MM.1S (cell line): ENCODE measurements at regions not wholly inside any gene's neighbourhood (a gene's known extent, or its start where the extent isn't known, plus 50 kb on each side); places are given as distances from the start of the nearest gene placed in this dataset.

Experiments
- DNase-seq: peaks from one replicate; pipeline ENCODE4 v3.0.0-alpha.2; 2015
- H2AFZ ChIP-seq: fragments of 300-600 bp; sonication (generic); 2 replicates; pipeline ENCODE4 v1.6.0; 2016; ENCODE audit warnings: antibody characterized with exemption, low read length
- H3F3A ChIP-seq: fragments of 300-600 bp; sonication (generic); 2 replicates; pipeline ENCODE4 v1.6.1; 2016; ENCODE audit warnings: mild to moderate bottlenecking, antibody characterized with exemption, low read length, moderate library complexity, mixed read lengths; ENCODE audit not compliant: insufficient read depth
- H3K27ac ChIP-seq: fragments of 300-600 bp; sonication (generic); 2 replicates; pipeline ENCODE4 v1.5.1; 2016; ENCODE audit warnings: mild to moderate bottlenecking, low read length
- H3K27me3 ChIP-seq: fragments of 300-600 bp; sonication (generic); replicated peaks from 2 replicates; pipeline ENCODE4 v1.6.0; 2016; ENCODE audit warnings: low read length; ENCODE audit not compliant: insufficient read depth
- H3K36me3 ChIP-seq: fragments of 300-600 bp; sonication (generic); replicated peaks from 2 replicates; pipeline ENCODE4 v1.6.1; 2016; ENCODE audit warnings: mild to moderate bottlenecking, low read length, mixed read lengths; ENCODE audit not compliant: insufficient read depth
- H3K4me1 ChIP-seq: fragments of 300-600 bp; sonication (generic); 2 replicates; pipeline ENCODE4 v1.6.1; 2016; ENCODE audit warnings: low read length, mixed read lengths
- H3K4me2 ChIP-seq: fragments of 300-600 bp; sonication (generic); 2 replicates; pipeline ENCODE4 v1.6.0; 2016; ENCODE audit warnings: low read depth, low read length
- H3K4me3 ChIP-seq: fragments of 300-600 bp; sonication (generic); 2 replicates; pipeline ENCODE4 v1.5.1; 2016; ENCODE audit warnings: low read length, mixed read lengths
- H3K79me2 ChIP-seq: fragments of 300-600 bp; sonication (generic); 2 replicates; pipeline ENCODE4 v1.6.1; 2016; ENCODE audit warnings: mixed run types, low read length, mixed read lengths
- H3K9ac ChIP-seq: fragments of 300-600 bp; sonication (generic); 2 replicates; pipeline ENCODE4 v1.6.1; 2016; ENCODE audit warnings: low read length, mixed read lengths
- H3K9me2 ChIP-seq: fragments of 300-600 bp; sonication (generic); replicated peaks from 2 replicates; pipeline ENCODE4 v1.6.1; 2016; ENCODE audit warnings: mild to moderate bottlenecking, low read length, mixed read lengths; ENCODE audit not compliant: insufficient read depth
- H3K9me3 ChIP-seq: fragments of 300-600 bp; sonication (generic); replicated peaks from 2 replicates; pipeline ENCODE4 v1.6.1; 2016; ENCODE audit warnings: mild to moderate bottlenecking, low read length, mixed read lengths; ENCODE audit not compliant: insufficient read depth
- H4K20me1 ChIP-seq: fragments of 300-600 bp; sonication (generic); 2 replicates; pipeline ENCODE4 v1.6.1; 2016; ENCODE audit warnings: mild to moderate bottlenecking, low read length, moderate library complexity, mixed read lengths; ENCODE audit not compliant: insufficient read depth
- EZH2 ChIP-seq: fragments of 300-600 bp; sonication (generic); optimal IDR thresholded peaks from 2 replicates; pipeline ENCODE3; 2017; ENCODE audit warnings: low read depth, mild to moderate bottlenecking, antibody characterized with exemption, low read length, mixed read lengths
- EZH2phosphoT487 ChIP-seq: fragments of 300-600 bp; sonication (generic); IDR thresholded peaks from 2 replicates; pipeline ENCODE4 v1.6.1; 2018; ENCODE audit warnings: antibody characterized with exemption, low read length
- TF ChIP-seq, protein P1 (sequence below): fragments of 300-600 bp; sonication (generic); IDR thresholded peaks from 2 replicates; pipeline ENCODE4 v1.5.1; 2016; ENCODE audit warnings: antibody characterized with exemption, low read length, mixed read lengths

DNA sequence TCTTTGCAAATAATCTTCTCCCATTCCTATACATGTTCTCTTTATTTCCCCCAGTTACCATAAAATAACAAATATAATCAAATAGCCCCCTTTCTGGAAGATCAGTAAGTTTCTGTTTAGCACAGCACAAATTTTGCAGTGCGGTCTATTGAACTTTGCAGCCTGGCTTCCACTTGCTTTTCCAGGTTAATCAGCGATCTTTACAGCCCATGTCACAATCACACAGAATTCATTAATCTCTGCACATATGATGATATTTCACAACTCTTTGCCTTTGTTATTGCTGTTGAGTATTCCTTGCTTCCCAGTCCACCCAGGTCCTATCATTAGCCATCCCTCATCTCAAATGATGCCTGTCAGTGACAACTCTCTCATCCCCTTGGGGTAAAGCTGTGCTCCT is 2358.0 kb downstream of the PCDH7 start:
- Histone ChIP-seq H3K4me3 (no peak overlapping the region), H3F3A (no peaks in the 10 kb centered on the region), H3K36me3 (no peaks in the 10 kb centered on the region), H3K79me2 (no peaks in the 10 kb centered on the region), H3K27me3 (no peaks in the 10 kb centered on the region), H3K4me2 (no peak overlapping the region), H4K20me1 (no peaks in the 10 kb centered on the region), H3K27ac (no peak overlapping the region), H3K9me2 (no peaks in the 10 kb centered on the region), H3K4me1 (no peaks in the 10 kb centered on the region), H3K9me3 (no peaks in the 10 kb centered on the region), H3K9ac (no peak overlapping the region), H2AFZ (no peak overlapping the region)
- DNase-seq = no peak
- TF ChIP-seq EZH2 = no peak
- TF ChIP-seq, protein P1, sequence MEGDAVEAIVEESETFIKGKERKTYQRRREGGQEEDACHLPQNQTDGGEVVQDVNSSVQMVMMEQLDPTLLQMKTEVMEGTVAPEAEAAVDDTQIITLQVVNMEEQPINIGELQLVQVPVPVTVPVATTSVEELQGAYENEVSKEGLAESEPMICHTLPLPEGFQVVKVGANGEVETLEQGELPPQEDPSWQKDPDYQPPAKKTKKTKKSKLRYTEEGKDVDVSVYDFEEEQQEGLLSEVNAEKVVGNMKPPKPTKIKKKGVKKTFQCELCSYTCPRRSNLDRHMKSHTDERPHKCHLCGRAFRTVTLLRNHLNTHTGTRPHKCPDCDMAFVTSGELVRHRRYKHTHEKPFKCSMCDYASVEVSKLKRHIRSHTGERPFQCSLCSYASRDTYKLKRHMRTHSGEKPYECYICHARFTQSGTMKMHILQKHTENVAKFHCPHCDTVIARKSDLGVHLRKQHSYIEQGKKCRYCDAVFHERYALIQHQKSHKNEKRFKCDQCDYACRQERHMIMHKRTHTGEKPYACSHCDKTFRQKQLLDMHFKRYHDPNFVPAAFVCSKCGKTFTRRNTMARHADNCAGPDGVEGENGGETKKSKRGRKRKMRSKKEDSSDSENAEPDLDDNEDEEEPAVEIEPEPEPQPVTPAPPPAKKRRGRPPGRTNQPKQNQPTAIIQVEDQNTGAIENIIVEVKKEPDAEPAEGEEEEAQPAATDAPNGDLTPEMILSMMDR = no peak
- TF ChIP-seq EZH2phosphoT487 = no peak

DNA sequence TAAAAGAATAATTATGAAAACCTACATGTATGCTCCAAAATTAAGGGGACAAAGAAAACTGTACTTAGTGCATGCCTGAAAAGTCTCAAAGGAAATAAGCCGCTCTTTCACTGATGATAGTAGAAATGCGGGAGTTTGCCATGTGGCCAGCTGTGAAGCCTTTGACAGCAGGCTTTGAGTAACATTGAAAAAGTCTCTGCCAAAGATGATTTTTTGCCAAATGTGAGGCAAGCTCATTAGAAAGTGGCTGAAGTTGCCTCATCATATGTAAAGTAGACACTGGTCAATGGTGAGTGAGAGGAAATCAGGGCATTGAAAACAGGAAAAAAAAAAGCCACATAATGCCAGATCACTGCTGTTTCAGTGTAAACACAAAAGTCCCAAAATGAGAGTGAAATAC is 2360.1 kb downstream of the PCDH7 start:
- no peaks in the 10 kb centered on the region for H3F3A ChIP-seq
- H3K4me2 ChIP-seq = no peak overlapping the region
- H2AFZ ChIP-seq = no peak overlapping the region
- no peaks in the 10 kb centered on the region for H3K9me3 ChIP-seq
- H3K9ac ChIP-seq = no peak overlapping the region
- H3K27me3 ChIP-seq = no peaks in the 10 kb centered on the region
- H3K4me1 ChIP-seq = no peaks in the 10 kb centered on the region
- no peaks in the 10 kb centered on the region for H4K20me1 ChIP-seq
- DNase-seq = no peak
- H3K9me2 ChIP-seq = no peaks in the 10 kb centered on the region
- no peak overlapping the region for H3K4me3 ChIP-seq
- TF ChIP-seq EZH2 (no peak), EZH2phosphoT487 (no peak)
- TF ChIP-seq, protein P1 = no peak
- H3K36me3 ChIP-seq = no peaks in the 10 kb centered on the region
- H3K79me2 ChIP-seq = no peaks in the 10 kb centered on the region
- no peak overlapping the region for H3K27ac ChIP-seq

DNA sequence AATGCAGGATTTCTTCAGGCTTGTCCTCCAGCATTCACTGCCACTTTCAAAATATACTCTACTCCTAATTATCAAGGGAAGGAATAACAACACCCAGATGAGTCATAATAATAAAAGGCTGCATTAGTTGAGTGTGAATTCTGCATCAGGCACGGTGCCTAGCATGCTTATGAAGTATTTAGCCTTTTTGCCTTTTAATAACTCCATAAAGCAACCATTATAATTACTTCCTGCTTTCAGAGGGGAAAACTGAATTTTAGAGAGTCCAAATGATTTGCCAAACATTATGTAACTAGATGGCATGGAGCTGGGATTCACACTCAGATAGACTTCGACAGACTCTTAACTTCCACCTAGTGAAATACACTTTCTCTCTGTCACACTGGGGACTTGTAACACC is 2365.5 kb downstream of the PCDH7 start:
- Histone ChIP-seq H4K20me1 (no peaks in the 10 kb centered on the region), H2AFZ (no peak overlapping the region), H3K4me1 (peaks cover 2% of the 10 kb centered on the region; the same call in 1 of the 2 replicates), H3F3A (no peaks in the 10 kb centered on the region), H3K4me3 (no peak overlapping the region), H3K36me3 (no peaks in the 10 kb centered on the region), H3K9me3 (no peaks in the 10 kb centered on the region), H3K27me3 (no peaks in the 10 kb centered on the region), H3K9ac (no peak overlapping the region), H3K4me2 (no peak overlapping the region), H3K79me2 (no peaks in the 10 kb centered on the region), H3K9me2 (no peaks in the 10 kb centered on the region), H3K27ac (no peak overlapping the region)
- TF ChIP-seq, protein P1 = no peak
- TF ChIP-seq EZH2phosphoT487 (no peak), EZH2 (no peak)
- DNase-seq = no peak
